HL-60 (cell line): ENCODE measurements at regions not wholly inside any gene's neighbourhood (a gene's known extent, or its start where the extent isn't known, plus 50 kb on each side); places are given as distances from the start of the nearest gene placed in this dataset.

Source experiments
- DNase-seq, 2 experiments: peaks; one replicate each; pipeline ENCODE4 v3.0.0-alpha.2; 2010 to 2020; ENCODE audit warnings: low read depth in 1 of 2, low spot score in 1 of 2
- H3K27ac ChIP-seq: fragments of 250-450 bp; sonication (Bioruptor Pico); replicated peaks from 2 replicates; pipeline ENCODE4 v1.5.1; 2020; ENCODE audit warnings: mild to moderate bottlenecking, moderate library complexity
- H3K27me3 ChIP-seq: fragments of 250-450 bp; sonication (Bioruptor Pico); 2 replicates; pipeline ENCODE4 v1.5.1; 2021; ENCODE audit warnings: mild to moderate bottlenecking, moderate library complexity; ENCODE audit not compliant: insufficient read depth, poor library complexity, severe bottlenecking
- H3K4me3 ChIP-seq: replicated peaks from 2 replicates; pipeline ENCODE4 v1.5.1; 2011; ENCODE audit warnings: mild to moderate bottlenecking, control low read depth, low read length; ENCODE audit not compliant: insufficient read depth
- GABPA ChIP-seq: IDR thresholded peaks from 2 replicates; pipeline ENCODE4 v1.6.1; 2012; ENCODE audit warnings: low read depth
- POLR2AphosphoS5 ChIP-seq: IDR thresholded peaks from 2 replicates; pipeline ENCODE4 v1.6.1; 2012; ENCODE audit warnings: low read depth
- REST ChIP-seq: IDR thresholded peaks from 2 replicates; pipeline ENCODE4 v1.6.1; 2012; ENCODE audit warnings: low read depth; ENCODE audit not compliant: insufficient replicate concordance
- SPI1 ChIP-seq: IDR thresholded peaks from 2 replicates; pipeline ENCODE4 v1.6.1; 2012; ENCODE audit warnings: low read depth, mild to moderate bottlenecking, borderline replicate concordance
- TF ChIP-seq, protein P1 (sequence below): IDR thresholded peaks from one replicate; pipeline ENCODE4 v1.5.1; 2011; ENCODE audit warnings: low read length, control low read depth, inconsistent platforms; ENCODE audit not compliant: insufficient read depth

DNA sequence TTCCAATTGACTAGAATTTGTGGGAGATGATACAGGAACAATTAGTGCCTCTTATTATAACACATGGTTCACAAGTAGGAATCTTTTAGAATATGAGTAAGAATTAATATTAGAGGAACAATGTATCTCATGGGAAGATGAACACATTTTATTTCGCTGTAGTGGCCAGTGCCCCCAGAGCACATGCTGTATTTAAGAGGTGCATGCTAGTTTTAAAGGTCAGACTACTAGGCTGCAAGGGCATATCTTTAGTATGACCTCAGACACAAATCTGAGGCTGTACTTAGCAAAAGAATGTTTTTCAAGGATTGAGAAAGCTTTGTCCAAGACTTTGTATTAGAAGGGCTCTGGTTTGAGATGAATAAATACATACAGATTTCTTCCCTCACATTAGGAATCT, 586.9 kb downstream of the CCER1 start:
- DNase-seq: no peak
- Histone ChIP-seq H3K27ac (no peak overlapping the region), H3K4me3 (no peak overlapping the region), H3K27me3 (no peaks in the 10 kb centered on the region)
- TF ChIP-seq SPI1: no peak
- TF ChIP-seq, protein P1, sequence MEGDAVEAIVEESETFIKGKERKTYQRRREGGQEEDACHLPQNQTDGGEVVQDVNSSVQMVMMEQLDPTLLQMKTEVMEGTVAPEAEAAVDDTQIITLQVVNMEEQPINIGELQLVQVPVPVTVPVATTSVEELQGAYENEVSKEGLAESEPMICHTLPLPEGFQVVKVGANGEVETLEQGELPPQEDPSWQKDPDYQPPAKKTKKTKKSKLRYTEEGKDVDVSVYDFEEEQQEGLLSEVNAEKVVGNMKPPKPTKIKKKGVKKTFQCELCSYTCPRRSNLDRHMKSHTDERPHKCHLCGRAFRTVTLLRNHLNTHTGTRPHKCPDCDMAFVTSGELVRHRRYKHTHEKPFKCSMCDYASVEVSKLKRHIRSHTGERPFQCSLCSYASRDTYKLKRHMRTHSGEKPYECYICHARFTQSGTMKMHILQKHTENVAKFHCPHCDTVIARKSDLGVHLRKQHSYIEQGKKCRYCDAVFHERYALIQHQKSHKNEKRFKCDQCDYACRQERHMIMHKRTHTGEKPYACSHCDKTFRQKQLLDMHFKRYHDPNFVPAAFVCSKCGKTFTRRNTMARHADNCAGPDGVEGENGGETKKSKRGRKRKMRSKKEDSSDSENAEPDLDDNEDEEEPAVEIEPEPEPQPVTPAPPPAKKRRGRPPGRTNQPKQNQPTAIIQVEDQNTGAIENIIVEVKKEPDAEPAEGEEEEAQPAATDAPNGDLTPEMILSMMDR: no peak
- TF ChIP-seq POLR2AphosphoS5: no peak
- no peak for TF ChIP-seq GABPA
- no peak for TF ChIP-seq REST

- DNase-seq: no peak
- Histone ChIP-seq H3K4me3 (no peak overlapping the region), H3K27ac (no peak overlapping the region), H3K27me3 (no peaks in the 10 kb centered on the region)
- TF ChIP-seq SPI1: no peak
- TF ChIP-seq REST: no peak
- no peak for TF ChIP-seq POLR2AphosphoS5
- TF ChIP-seq, protein P1: no peak
- no peak for TF ChIP-seq GABPA
Measured at GRCh38 chr12:90366286-90366685, 588.7 kb downstream of the CCER1 start.

GRCh38 chr12:90360300-90360699, 594.7 kb downstream of the CCER1 start:
- DNase-seq: no peak
- Histone ChIP-seq H3K27me3 (no peaks in the 10 kb centered on the region), H3K27ac (no peak overlapping the region), H3K4me3 (no peak overlapping the region)
- TF ChIP-seq GABPA: no peak

GRCh38 chr12:90355711-90356355, 599.1 kb downstream of the CCER1 start:
- TF ChIP-seq, protein P1: no peak
- TF ChIP-seq REST: no peak
- TF ChIP-seq GABPA: no peak
- no peak for TF ChIP-seq POLR2AphosphoS5
- TF ChIP-seq SPI1: no peak
- no peaks in the 10 kb centered on the region for H3K27me3 ChIP-seq
- no peak for DNase-seq
- no peak overlapping the region for H3K27ac ChIP-seq
- H3K4me3 ChIP-seq: no peak overlapping the region
